Colonic mucosa (tissue), 4 donors: ENCODE measurements at regions not wholly inside any gene's neighbourhood (a gene's known extent, or its start where the extent isn't known, plus 50 kb on each side); places are given as distances from the start of the nearest gene placed in this dataset.

Experiments
- DNase-seq: peaks from one replicate; pipeline ENCODE4 v3.0.0-alpha.2; 2020
- H3K27ac ChIP-seq: fragments of 200-600 bp; one replicate; pipeline ENCODE4 v1.8.0; 2021
- H3K27me3 ChIP-seq: fragments of 200-600 bp; one replicate; pipeline ENCODE4 v1.8.0; 2021
- H3K36me3 ChIP-seq: fragments of 200-600 bp; one replicate; pipeline ENCODE4 v1.8.0; 2021
- H3K4me1 ChIP-seq: fragments of 200-600 bp; one replicate; pipeline ENCODE4 v1.8.0; 2021; ENCODE audit warnings: mild to moderate bottlenecking
- H3K4me3 ChIP-seq: fragments of 200-600 bp; one replicate; pipeline ENCODE4 v1.8.0; 2021
- H3K9ac ChIP-seq, 2 donors: one replicate each; pipeline ENCODE4 v1.7.0; 2013; ENCODE audit warnings: control low read depth in 2 of 2, low read depth in 2 of 2, low read length in 2 of 2
- H3K9me3 ChIP-seq: fragments of 200-600 bp; one replicate; pipeline ENCODE4 v1.8.0; 2021
- intact Hi-C: fragments of 100-400 bp; cut with DNase I; formaldehyde crosslinking; loops from one replicate; pipeline ENCODE4 v1.14.1; 2022
- TF ChIP-seq, protein P1 (sequence below): fragments of 200-600 bp; IDR thresholded peaks from one replicate; pipeline ENCODE4 v1.8.0; 2022; ENCODE audit warnings: antibody characterized with exemption, mild to moderate bottlenecking
- donor health status: healthy.
- donor health status: DM: no; HTN: no; CAD: no.
- donor health status: DM: no; HTN: no; CAD: no.

DNA sequence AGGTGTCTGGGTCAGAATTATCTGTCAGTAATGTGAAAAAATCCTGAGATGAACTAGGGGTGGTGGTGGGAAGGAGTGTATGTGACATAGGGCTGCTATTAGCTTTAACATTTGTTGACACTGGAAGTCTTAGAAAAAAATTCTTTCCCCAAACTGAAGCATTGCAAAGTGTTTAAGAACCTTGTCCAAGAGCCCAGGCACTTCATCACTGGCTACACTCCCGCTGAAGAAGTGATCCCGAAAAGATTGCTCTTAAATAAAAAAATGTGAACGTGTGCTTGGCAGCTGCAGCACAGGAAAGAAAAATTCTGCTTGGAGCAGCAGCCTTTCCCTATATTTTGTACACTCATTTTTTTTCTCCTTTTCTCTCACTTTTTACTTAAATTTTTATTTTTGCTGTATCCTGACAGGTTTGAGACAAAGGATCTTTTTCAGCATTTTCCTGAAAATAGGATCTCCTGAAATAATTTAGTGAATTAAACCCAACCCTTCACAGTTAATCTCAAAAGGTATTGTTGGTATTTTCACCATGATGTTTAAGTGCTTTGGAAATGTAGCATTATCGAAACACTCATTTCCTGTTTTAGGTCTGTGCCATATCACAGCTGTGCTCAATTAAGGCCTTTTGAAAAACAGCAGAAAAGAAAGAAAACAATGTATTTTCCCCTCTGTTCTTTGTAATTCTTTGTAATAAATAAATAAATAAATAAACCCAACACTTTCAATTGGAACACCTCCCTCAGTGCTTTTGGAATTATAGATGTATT, 477.6 kb downstream of the ZNF385D start:
- Histone ChIP-seq H3K36me3 (no peaks in the 10 kb centered on the region), H3K27ac (no peak overlapping the region), H3K4me1 (no peaks in the 10 kb centered on the region), H3K9me3 (no peaks in the 10 kb centered on the region), H3K4me3 (no peak overlapping the region), H3K27me3 (no peaks in the 10 kb centered on the region), H3K9ac (no peak overlapping the region)
- intact Hi-C loops = no loop called here
- no peak for DNase-seq
- TF ChIP-seq, protein P1, sequence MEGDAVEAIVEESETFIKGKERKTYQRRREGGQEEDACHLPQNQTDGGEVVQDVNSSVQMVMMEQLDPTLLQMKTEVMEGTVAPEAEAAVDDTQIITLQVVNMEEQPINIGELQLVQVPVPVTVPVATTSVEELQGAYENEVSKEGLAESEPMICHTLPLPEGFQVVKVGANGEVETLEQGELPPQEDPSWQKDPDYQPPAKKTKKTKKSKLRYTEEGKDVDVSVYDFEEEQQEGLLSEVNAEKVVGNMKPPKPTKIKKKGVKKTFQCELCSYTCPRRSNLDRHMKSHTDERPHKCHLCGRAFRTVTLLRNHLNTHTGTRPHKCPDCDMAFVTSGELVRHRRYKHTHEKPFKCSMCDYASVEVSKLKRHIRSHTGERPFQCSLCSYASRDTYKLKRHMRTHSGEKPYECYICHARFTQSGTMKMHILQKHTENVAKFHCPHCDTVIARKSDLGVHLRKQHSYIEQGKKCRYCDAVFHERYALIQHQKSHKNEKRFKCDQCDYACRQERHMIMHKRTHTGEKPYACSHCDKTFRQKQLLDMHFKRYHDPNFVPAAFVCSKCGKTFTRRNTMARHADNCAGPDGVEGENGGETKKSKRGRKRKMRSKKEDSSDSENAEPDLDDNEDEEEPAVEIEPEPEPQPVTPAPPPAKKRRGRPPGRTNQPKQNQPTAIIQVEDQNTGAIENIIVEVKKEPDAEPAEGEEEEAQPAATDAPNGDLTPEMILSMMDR = no peak

DNA sequence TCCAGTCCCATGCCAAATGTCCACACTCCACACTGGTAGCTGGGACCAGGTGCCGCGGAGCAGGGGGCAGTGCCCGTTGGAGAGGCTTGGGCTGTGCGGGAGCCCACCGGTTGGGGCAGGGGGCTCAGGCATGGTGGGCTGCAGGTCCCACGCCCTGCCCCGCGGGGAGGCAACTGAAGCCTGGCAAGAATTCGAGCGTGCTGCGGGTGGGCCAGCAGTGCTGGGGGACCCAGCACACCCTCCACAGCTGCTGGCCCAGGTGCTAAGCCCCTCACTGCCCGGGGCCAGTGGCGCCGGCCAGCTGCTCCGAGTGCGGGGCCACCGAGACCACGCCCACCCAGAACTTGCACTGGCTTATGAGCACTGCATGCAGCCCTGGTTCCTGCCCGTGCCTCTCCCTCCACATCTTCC, 479.4 kb downstream of the ZNF385D start:
- no peaks in the 10 kb centered on the region for H3K9me3 ChIP-seq
- no peak overlapping the region for H3K4me3 ChIP-seq
- no peaks in the 10 kb centered on the region for H3K4me1 ChIP-seq
- no peaks in the 10 kb centered on the region for H3K36me3 ChIP-seq
- TF ChIP-seq, protein P1 = no peak
- intact Hi-C loops = no loop called here
- H3K9ac ChIP-seq = no peak overlapping the region
- no peaks in the 10 kb centered on the region for H3K27me3 ChIP-seq
- no peak overlapping the region for H3K27ac ChIP-seq
- DNase-seq = no peak

DNA sequence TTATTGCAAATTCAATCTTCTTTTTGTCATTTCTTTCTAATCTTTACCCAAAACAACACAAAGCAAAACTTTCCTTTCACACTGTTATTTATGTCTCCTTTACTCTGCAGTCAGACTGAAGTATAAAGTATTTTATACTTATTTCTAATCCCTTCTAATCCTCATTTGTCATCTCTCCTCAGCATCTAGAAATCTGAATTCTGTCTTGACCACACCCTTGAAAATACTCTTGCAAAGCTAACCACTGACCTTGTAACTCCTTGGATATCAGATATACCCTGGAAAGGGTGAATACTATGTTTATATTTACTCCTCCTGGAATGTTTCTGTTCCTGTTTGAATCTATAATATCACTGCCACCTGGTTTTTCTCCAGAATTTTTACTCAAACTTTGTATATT, 481.1 kb downstream of the ZNF385D start:
- TF ChIP-seq, protein P1 = no peak
- Histone ChIP-seq H3K9ac (no peak overlapping the region), H3K27ac (no peak overlapping the region), H3K9me3 (no peaks in the 10 kb centered on the region), H3K27me3 (no peaks in the 10 kb centered on the region), H3K4me3 (no peak overlapping the region), H3K4me1 (no peaks in the 10 kb centered on the region), H3K36me3 (no peaks in the 10 kb centered on the region)
- intact Hi-C loops = no loop called here
- no peak for DNase-seq

DNA sequence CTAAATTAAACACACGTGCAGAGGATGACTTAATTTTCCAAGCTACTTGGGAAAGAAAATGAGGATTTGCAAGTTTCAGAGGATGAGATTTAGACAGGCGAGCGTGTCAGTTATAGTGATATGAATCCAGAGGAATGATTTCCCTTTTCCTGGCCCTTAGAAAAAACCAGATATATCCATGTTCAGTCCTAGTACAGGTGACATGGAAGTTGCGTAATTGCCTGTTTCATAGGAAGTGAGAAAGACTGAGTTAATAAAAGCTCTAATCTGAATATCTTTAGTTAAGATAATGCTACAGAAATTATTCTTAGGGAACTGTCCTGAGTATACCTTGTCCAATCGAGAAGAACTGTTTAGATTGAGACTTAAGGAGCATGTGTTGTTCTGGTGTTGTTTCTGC, 490.5 kb downstream of the ZNF385D start:
- DNase-seq = no peak
- TF ChIP-seq, protein P1 = no peak
- intact Hi-C loops = no loop called here
- H3K9ac ChIP-seq = no peak overlapping the region
- no peak overlapping the region for H3K4me3 ChIP-seq
- no peaks in the 10 kb centered on the region for H3K4me1 ChIP-seq
- no peak overlapping the region for H3K27ac ChIP-seq
- no peaks in the 10 kb centered on the region for H3K36me3 ChIP-seq
- H3K27me3 ChIP-seq = no peaks in the 10 kb centered on the region
- H3K9me3 ChIP-seq = no peaks in the 10 kb centered on the region

DNA sequence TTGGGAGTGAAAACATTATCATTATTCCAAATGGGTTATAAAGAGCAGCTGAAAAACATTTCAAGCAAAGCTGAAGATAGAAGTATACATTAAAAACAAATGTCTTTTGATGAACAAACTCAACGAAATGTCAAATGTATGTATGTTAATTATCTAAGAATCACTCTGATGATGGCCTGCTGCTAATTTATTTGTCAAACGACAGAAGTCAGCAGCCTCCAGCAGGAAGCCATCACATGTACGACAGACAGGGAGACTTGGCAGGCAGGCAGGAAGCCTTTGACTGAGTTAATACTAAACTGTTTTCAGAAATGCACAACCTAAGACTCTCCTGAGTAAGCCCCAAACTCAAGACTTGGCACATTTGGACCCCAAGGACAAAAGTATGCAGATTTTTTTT, 491.1 kb downstream of the ZNF385D start:
- no peaks in the 10 kb centered on the region for H3K4me1 ChIP-seq
- no peak overlapping the region for H3K4me3 ChIP-seq
- H3K27ac ChIP-seq = no peak overlapping the region
- no peak for DNase-seq
- TF ChIP-seq, protein P1 = no peak
- H3K9me3 ChIP-seq = no peaks in the 10 kb centered on the region
- no peak overlapping the region for H3K9ac ChIP-seq
- H3K36me3 ChIP-seq = no peaks in the 10 kb centered on the region
- H3K27me3 ChIP-seq = no peaks in the 10 kb centered on the region
- intact Hi-C loops = no loop called here
